ENCODE measurements at regions not wholly inside any gene's neighbourhood (a gene's known extent, or its start where the extent isn't known, plus 50 kb on each side); places are given as distances from the start of the nearest gene placed in this dataset.

DNA sequence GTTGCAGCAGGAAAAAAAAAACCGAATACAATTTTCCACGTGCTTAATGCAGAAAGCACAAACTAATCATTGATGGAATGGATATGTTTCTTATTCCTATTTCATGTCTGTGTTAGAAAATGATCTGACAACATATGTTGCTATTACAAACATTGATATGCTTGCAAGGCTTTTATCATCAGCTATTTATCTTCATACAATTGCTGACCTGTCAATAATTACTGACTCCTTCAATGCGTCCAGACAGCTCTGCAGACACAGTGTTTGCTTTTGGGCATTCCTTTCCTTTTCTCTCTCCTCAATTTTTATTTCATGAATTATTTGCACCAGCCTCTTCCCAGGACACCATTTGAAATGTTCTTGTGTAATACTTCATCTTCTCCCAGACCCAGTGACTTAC lies 246.2 kb downstream of the SEC23IP start:
- TF ChIP-seq SUZ12 (IDR thresholded peaks at IDR 0.05; ENCODE audit: extremely low read depth, insufficient read depth, insufficient read length) (no peak), YY1 (IDR thresholded peaks at IDR 0.05; ENCODE audit: insufficient read depth, insufficient read length) (no peak), ZNF274 (IDR thresholded peaks at IDR 0.05; ENCODE audit: low read depth, low read length) (no peak)
